Psoas muscle (tissue), 7 donors: ENCODE measurements at regions not wholly inside any gene's neighbourhood (a gene's known extent, or its start where the extent isn't known, plus 50 kb on each side); places are given as distances from the start of the nearest gene placed in this dataset.

Source experiments
- ATAC-seq, 4 donors: fragments of 200-7000 bp; cut with Tn5 transposase; one replicate each; pipeline ENCODE4 v1.9.1; 2020; ENCODE audit warnings: moderate library complexity in 3 of 4, mild to moderate bottlenecking in 2 of 4
- DNase-seq, 2 donors: peaks; one replicate each; pipeline ENCODE4 v3.0.0-alpha.2; 2020
- H3K27ac ChIP-seq: fragments of 200-600 bp; one replicate; pipeline ENCODE4 v1.8.0; 2022
- H3K27me3 ChIP-seq, 3 donors: fragments of 200-600 bp in 1 of 3; one replicate each; pipeline versions ENCODE4 v1.6.1 to v1.8.0; 2013 to 2022; ENCODE audit warnings: low read length in 2 of 3, mild to moderate bottlenecking in 2 of 3, moderate library complexity in 1 of 3; ENCODE audit not compliant: insufficient read depth in 3 of 3
- H3K36me3 ChIP-seq, 2 donors: fragments of 200-600 bp in 1 of 2; one replicate each; pipeline versions ENCODE4 v1.6.1 to v1.8.0; 2013 to 2022; ENCODE audit warnings: low read depth in 1 of 2, mild to moderate bottlenecking in 1 of 2, moderate library complexity in 1 of 2; ENCODE audit not compliant: insufficient read depth in 1 of 2
- H3K4me1 ChIP-seq: fragments of 200-600 bp; one replicate; pipeline ENCODE4 v1.8.0; 2022
- H3K4me3 ChIP-seq: fragments of 200-600 bp; one replicate; pipeline ENCODE4 v1.8.0; 2022; ENCODE audit warnings: mild to moderate bottlenecking
- H3K9me3 ChIP-seq: fragments of 200-600 bp; one replicate; pipeline ENCODE4 v1.8.0; 2022
- CTCF ChIP-seq: fragments of 200-600 bp; IDR thresholded peaks from one replicate; pipeline ENCODE4 v1.8.0; 2022; ENCODE audit warnings: antibody characterized with exemption
- WGBS, 3 donors: extraction: QIAGEN DNeasy Blood & Tissue Kit; methylation state at CpG; one replicate each; pipeline versions ENCODE4 v1.1.6 to v1.1.7; 2013; 5-methylcytosine and 5-hydroxymethylcytosine counted together
- intact Hi-C, 2 donors: fragments of 100-400 bp; cut with DNase I; formaldehyde crosslinking; loops; one replicate each; pipeline versions ENCODE4 v1.11.0 to v1.14.2; 2022
- donor health status: healthy with polysubstance abuse.
- donor health status: DM: no; HTN: no; CAD: no; lungs with moderate emphysema.
- donor health status: Bipolar disorder and iron deficiency.
- donor health status: healthy.
- donor health status: DM: yes; HTN: yes; CAD: no.
- donor health status: DM: no; HTN: no; CAD: no.
- donor health status: DM: yes; HTN: yes; CAD: no.

- ATAC-seq (no peak), DNase-seq (no peak)
- Histone ChIP-seq H3K27me3 (peaks cover 0 to 5% (median 1%) of the 10 kb centered on the region in 3 donors), H3K4me1 (no peaks in the 10 kb centered on the region), H3K36me3 (no peaks in the 10 kb centered on the region), H3K4me3 (no peak overlapping the region), H3K9me3 (no peaks in the 10 kb centered on the region), H3K27ac (no peak overlapping the region)
- intact Hi-C loops = no loop called here
- 38 to 52% (median 43%) methylated on average over 14 of the region's 14 CpGs for WGBS, 3 donors
- TF ChIP-seq CTCF = no peak
Measured at GRCh38 chr13:29961036-29961670, 110.7 kb upstream of the UBL3 start.

GRCh38 chr13:29959603-29960002, 109.2 kb upstream of the UBL3 start:
- intact Hi-C loops = no loop called here
- H3K9me3 ChIP-seq = no peaks in the 10 kb centered on the region
- ATAC-seq = no peak
- no peak overlapping the region for H3K4me3 ChIP-seq
- no peak for TF ChIP-seq CTCF
- DNase-seq = no peak
- no peak overlapping the region for H3K27ac ChIP-seq
- no peaks in the 10 kb centered on the region for H3K36me3 ChIP-seq
- WGBS, 3 donors = 91 to 94% (median 93%) methylated on average over 8 of the region's 8 CpGs
- no peaks in the 10 kb centered on the region for H3K4me1 ChIP-seq
- H3K27me3 ChIP-seq = peaks cover 0 to 14% (median 1%) of the 10 kb centered on the region in 3 donors

GRCh38 chr13:29959086-29959485, 108.7 kb upstream of the UBL3 start:
- no peaks in the 10 kb centered on the region for H3K9me3 ChIP-seq
- H3K4me3 ChIP-seq = no peak overlapping the region
- no peak for TF ChIP-seq CTCF
- intact Hi-C loops = no loop called here
- DNase-seq = no peak
- H3K4me1 ChIP-seq = no peaks in the 10 kb centered on the region
- peaks cover 0 to 16% (median 1%) of the 10 kb centered on the region in 3 donors for H3K27me3 ChIP-seq
- ATAC-seq = no peak
- no peaks in the 10 kb centered on the region for H3K36me3 ChIP-seq
- no peak overlapping the region for H3K27ac ChIP-seq
- WGBS, 3 donors = 78 to 82% (median 81%) methylated on average over 1 of the region's 1 CpG

GRCh38 chr13:29958476-29958875, 108.1 kb upstream of the UBL3 start:
- H3K27me3 ChIP-seq = peaks cover 0 to 20% (median 1%) of the 10 kb centered on the region in 3 donors
- no peak overlapping the region for H3K4me3 ChIP-seq
- H3K4me1 ChIP-seq = no peaks in the 10 kb centered on the region
- TF ChIP-seq CTCF = no peak
- intact Hi-C loops = no loop called here
- no peak overlapping the region for H3K27ac ChIP-seq
- no peaks in the 10 kb centered on the region for H3K9me3 ChIP-seq
- WGBS, 3 donors = 95 to 96% (median 96%) methylated on average over 3 of the region's 3 CpGs
- no peak for DNase-seq
- no peak for ATAC-seq
- H3K36me3 ChIP-seq = no peaks in the 10 kb centered on the region

- Histone ChIP-seq H3K4me1 (no peaks in the 10 kb centered on the region), H3K9me3 (no peaks in the 10 kb centered on the region), H3K27ac (no peak overlapping the region), H3K4me3 (no peak overlapping the region), H3K36me3 (no peaks in the 10 kb centered on the region), H3K27me3 (peaks cover 0 to 20% (median 1%) of the 10 kb centered on the region in 3 donors)
- DNase-seq (no peak), ATAC-seq (no peak)
- intact Hi-C loops = no loop called here
- WGBS, 3 donors = 31 to 37% (median 34%) methylated on average over 8 of the region's 8 CpGs
- no peak for TF ChIP-seq CTCF
Measured at GRCh38 chr13:29957320-29957719, 106.9 kb upstream of the UBL3 start.
